Activated CD4-positive, alpha-beta T cell treated with anti-CD3 and anti-CD28 coated beads for 36 hours (primary cell): ENCODE measurements at regions not wholly inside any gene's neighbourhood (a gene's known extent, or its start where the extent isn't known, plus 50 kb on each side); places are given as distances from the start of the nearest gene placed in this dataset.

Experiments used
- ATAC-seq: fragments of 200-7000 bp; cut with Tn5 transposase; one replicate; pipeline ENCODE4 v1.10.0; 2021; ENCODE audit warnings: mild to moderate bottlenecking, moderate library complexity
- CTCF ChIA-PET: fragments of 350-600 bp; sonication (Branson Sonifier 250); formaldehyde crosslinking; loops from one replicate; lab custom pipeline; 2021; ENCODE audit warnings: antibody characterized with exemption; lab: Charles Lee
- POLR2A ChIA-PET: fragments of 350-600 bp; sonication (Branson Sonifier 250); formaldehyde crosslinking; loops from one replicate; lab custom pipeline; 2021; ENCODE audit warnings: antibody characterized with exemption, inconsistent platforms; lab: Charles Lee
- DNase-seq: peaks from one replicate; pipeline ENCODE4 v3.0.0-alpha.2; 2020
- H3K27ac Mint-ChIP-seq: one replicate; pipeline ENCODE4 v1.8.0; 2021; ENCODE audit warnings: mixed read lengths
- H3K27me3 Mint-ChIP-seq: one replicate; pipeline ENCODE4 v1.8.0; 2021; ENCODE audit warnings: mixed read lengths
- H3K36me3 Mint-ChIP-seq: one replicate; pipeline ENCODE4 v1.8.0; 2021; ENCODE audit warnings: low read depth, mixed read lengths
- H3K4me1 Mint-ChIP-seq: one replicate; pipeline ENCODE4 v1.8.0; 2021; ENCODE audit warnings: mixed read lengths
- H3K4me3 Mint-ChIP-seq: one replicate; pipeline ENCODE4 v1.8.0; 2021; ENCODE audit warnings: mild to moderate bottlenecking, moderate library complexity, mixed read lengths
- H3K9me3 Mint-ChIP-seq: one replicate; pipeline ENCODE4 v1.8.0; 2021; ENCODE audit warnings: low read depth, mixed read lengths
- intact Hi-C, 2 experiments: fragments of 100-400 bp; cut with DNase I in 1 of 2; cut with micrococcal nuclease in 1 of 2; formaldehyde crosslinking; loops; one replicate each; pipeline versions ENCODE4 v1.14.2 to v1.15.1; 2022 to 2024; cut with DNase I, micrococcal nuclease

- intact Hi-C loops: no loop called here
- ATAC-seq: no peak
- H3K27me3 Mint-ChIP-seq: peaks cover 49% of the 10 kb centered on the region
- H3K4me1 Mint-ChIP-seq: peaks cover 12% of the 10 kb centered on the region
- H3K36me3 Mint-ChIP-seq: no peaks in the 10 kb centered on the region
- H3K9me3 Mint-ChIP-seq: peaks cover 11% of the 10 kb centered on the region
- H3K4me3 Mint-ChIP-seq: no peak overlapping the region
- no peak for DNase-seq
- H3K27ac Mint-ChIP-seq: no peak overlapping the region
- ChIA-PET CTCF (interaction anchor here (0.6 kb wide), 1 partner anchor 21 kb away, joined by 3 read pairs; no protein-coding TSS in a partner anchor), POLR2A (no interaction called here)
These were observed 99.5 kb downstream of the ANKRD60 start for GRCh38 chr20:58128635-58129625.

GRCh38 chr20:58127701-58128111, 100.7 kb downstream of the ANKRD60 start:
- no peak overlapping the region for H3K4me3 Mint-ChIP-seq
- ChIA-PET CTCF (no interaction called here), POLR2A (no interaction called here)
- peaks cover 1% of the 10 kb centered on the region for H3K36me3 Mint-ChIP-seq
- H3K4me1 Mint-ChIP-seq: peaks cover 12% of the 10 kb centered on the region
- no peak overlapping the region for H3K27ac Mint-ChIP-seq
- DNase-seq (peak; percentile 31), ATAC-seq (peak; percentile 39)
- intact Hi-C loops: no loop called here
- H3K27me3 Mint-ChIP-seq: peaks cover 44% of the 10 kb centered on the region
- peaks cover 13% of the 10 kb centered on the region for H3K9me3 Mint-ChIP-seq

GRCh38 chr20:58125726-58126125, 102.7 kb downstream of the ANKRD60 start:
- DNase-seq (no peak), ATAC-seq (no peak)
- H3K36me3 Mint-ChIP-seq: peaks cover 1% of the 10 kb centered on the region
- POLR2A ChIA-PET: no interaction called here
- H3K27ac Mint-ChIP-seq: no peak overlapping the region
- peaks cover 13% of the 10 kb centered on the region for H3K9me3 Mint-ChIP-seq
- intact Hi-C loops: no loop called here
- H3K4me3 Mint-ChIP-seq: no peak overlapping the region
- H3K4me1 Mint-ChIP-seq: peaks cover 3% of the 10 kb centered on the region
- CTCF ChIA-PET: no interaction called here
- H3K27me3 Mint-ChIP-seq: peaks cover 41% of the 10 kb centered on the region

GRCh38 chr20:58117944-58118343, 110.5 kb downstream of the ANKRD60 start:
- DNase-seq (no peak), ATAC-seq (no peak)
- Mint-ChIP-seq H3K9me3 (peaks cover 9% of the 10 kb centered on the region), H3K4me3 (no peak overlapping the region), H3K36me3 (no peaks in the 10 kb centered on the region), H3K27me3 (peaks cover 36% of the 10 kb centered on the region), H3K27ac (no peak overlapping the region), H3K4me1 (no peaks in the 10 kb centered on the region)
- intact Hi-C loops: no loop called here
- POLR2A ChIA-PET: no interaction called here
- CTCF ChIA-PET: interaction anchor here (1.2 kb wide), 1 partner anchor 13 kb away, joined by 5 read pairs; no protein-coding TSS in a partner anchor

GRCh38 chr20:58116505-58116904, 111.9 kb downstream of the ANKRD60 start:
- ChIA-PET POLR2A (no interaction called here), CTCF (no interaction called here)
- no peaks in the 10 kb centered on the region for H3K4me1 Mint-ChIP-seq
- H3K27me3 Mint-ChIP-seq: peaks cover 36% of the 10 kb centered on the region
- DNase-seq (no peak), ATAC-seq (no peak)
- no peaks in the 10 kb centered on the region for H3K36me3 Mint-ChIP-seq
- no peak overlapping the region for H3K27ac Mint-ChIP-seq
- H3K4me3 Mint-ChIP-seq: no peak overlapping the region
- intact Hi-C loops: no loop called here
- peaks cover 9% of the 10 kb centered on the region for H3K9me3 Mint-ChIP-seq

GRCh38 chr20:58113716-58114115, 114.7 kb downstream of the ANKRD60 start:
- Mint-ChIP-seq H3K27me3 (peaks cover 33% of the 10 kb centered on the region), H3K4me1 (no peaks in the 10 kb centered on the region), H3K4me3 (no peak overlapping the region), H3K9me3 (peaks cover 5% of the 10 kb centered on the region), H3K27ac (no peak overlapping the region), H3K36me3 (no peaks in the 10 kb centered on the region)
- ChIA-PET CTCF (no interaction called here), POLR2A (no interaction called here)
- ATAC-seq (no peak), DNase-seq (no peak)
- intact Hi-C loops: no loop called here

GRCh38 chr20:58112017-58112781, 116.3 kb downstream of the ANKRD60 start:
- ChIA-PET CTCF (interaction anchor here (0.6 to 0.7 kb wide), 2 partner anchors 97 to 458 kb away, joined by 3 read pairs; no protein-coding TSS in a partner anchor), POLR2A (no interaction called here)
- no peak for DNase-seq
- peaks cover 33% of the 10 kb centered on the region for H3K27me3 Mint-ChIP-seq
- intact Hi-C loops: no loop called here
- H3K27ac Mint-ChIP-seq: no peak overlapping the region
- H3K4me1 Mint-ChIP-seq: no peaks in the 10 kb centered on the region
- no peak overlapping the region for H3K4me3 Mint-ChIP-seq
- no peak for ATAC-seq
- peaks cover 2% of the 10 kb centered on the region for H3K9me3 Mint-ChIP-seq
- no peaks in the 10 kb centered on the region for H3K36me3 Mint-ChIP-seq

- DNase-seq: no peak
- ATAC-seq: no peak
- Mint-ChIP-seq H3K36me3 (no peaks in the 10 kb centered on the region), H3K27ac (no peak overlapping the region), H3K4me3 (no peak overlapping the region), H3K27me3 (peaks cover 30% of the 10 kb centered on the region), H3K9me3 (no peaks in the 10 kb centered on the region), H3K4me1 (no peaks in the 10 kb centered on the region)
- ChIA-PET POLR2A (interaction anchor here (0.7 kb wide), 1 partner anchor 114 kb away, joined by 5 read pairs; no protein-coding TSS in a partner anchor), CTCF (interaction anchor here (0.6 to 1.1 kb wide), 2 partner anchors 8 to 97 kb away, joined by 3 read pairs; no protein-coding TSS in a partner anchor)
- intact Hi-C loops: no loop called here
These were observed 117.0 kb downstream of the ANKRD60 start for GRCh38 chr20:58111310-58112016.

GRCh38 chr20:58109918-58110635, 118.4 kb downstream of the ANKRD60 start:
- ATAC-seq: no peak
- no peak overlapping the region for H3K27ac Mint-ChIP-seq
- H3K4me1 Mint-ChIP-seq: no peaks in the 10 kb centered on the region
- peaks cover 35% of the 10 kb centered on the region for H3K27me3 Mint-ChIP-seq
- H3K36me3 Mint-ChIP-seq: no peaks in the 10 kb centered on the region
- no peak for DNase-seq
- intact Hi-C loops: no loop called here
- no peak overlapping the region for H3K4me3 Mint-ChIP-seq
- CTCF ChIA-PET: no interaction called here
- H3K9me3 Mint-ChIP-seq: no peaks in the 10 kb centered on the region
- POLR2A ChIA-PET: no interaction called here

- no peak for ATAC-seq
- CTCF ChIA-PET: interaction anchor here (0.6 to 1.2 kb wide), 2 partner anchors 16 to 52 kb away, joined by 3 read pairs; no protein-coding TSS in a partner anchor
- no peak overlapping the region for H3K27ac Mint-ChIP-seq
These were observed 119.2 kb downstream of the ANKRD60 start for GRCh38 chr20:58109126-58109880.

More at GRCh38 chr20:58109126-58109880, 119.2 kb downstream of the ANKRD60 start:
- intact Hi-C loops: no loop called here
- Mint-ChIP-seq H3K36me3 (no peaks in the 10 kb centered on the region), H3K27me3 (peaks cover 37% of the 10 kb centered on the region), H3K4me1 (no peaks in the 10 kb centered on the region), H3K9me3 (no peaks in the 10 kb centered on the region), H3K4me3 (no peak overlapping the region)
- POLR2A ChIA-PET: no interaction called here
- no peak for DNase-seq
